ENCODE measurements at regions not wholly inside any gene's neighbourhood (a gene's known extent, or its start where the extent isn't known, plus 50 kb on each side); places are given as distances from the start of the nearest gene placed in this dataset.

DNA sequence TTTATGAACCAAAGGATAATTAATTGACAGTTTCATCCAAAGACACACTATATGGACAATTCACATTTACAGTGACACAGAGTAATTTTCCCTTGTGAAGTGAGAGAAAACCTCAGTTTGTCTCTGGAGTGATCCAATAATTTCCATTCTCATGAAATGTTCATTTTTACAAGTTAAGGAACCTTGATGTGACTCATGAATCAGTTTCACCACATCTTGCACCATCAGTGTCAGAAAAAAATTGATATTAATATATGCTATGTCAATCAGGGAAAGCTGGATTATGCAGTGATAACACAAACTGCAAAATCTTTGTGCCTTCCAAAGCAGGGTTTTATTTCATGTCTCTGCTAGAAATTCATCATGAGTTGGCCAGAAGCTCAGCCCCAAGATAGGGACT is 348.1 kb downstream of the ARPP21 start:
- Histone ChIP-seq H3K4me3 (ENCODE audit: low read length) (no peak overlapping the region), H3K27ac (ENCODE audit: low read depth, low read length) (no peak overlapping the region), H3K4me1 (ENCODE audit: insufficient read depth, low read length) (no peaks in the 10 kb centered on the region), H3K36me3 (ENCODE audit: insufficient read depth, low read length) (no peaks in the 10 kb centered on the region), H3K9ac (ENCODE audit: low read depth, low read length) (no peak overlapping the region), H3K27me3 (ENCODE audit: insufficient read depth, low read length) (no peaks in the 10 kb centered on the region), H3K9me3 (ENCODE audit: insufficient read depth, low read depth, low read length) (no peaks in the 10 kb centered on the region)

GRCh38 chr3:35992041-35992440 is 352.7 kb downstream of the ARPP21 start:
- no peaks in the 10 kb centered on the region for H3K27me3 ChIP-seq (ENCODE audit: insufficient read depth, low read length)
- no peak overlapping the region for H3K27ac ChIP-seq (ENCODE audit: low read depth, low read length)
- H3K9ac ChIP-seq (ENCODE audit: low read depth, low read length): no peak overlapping the region
- no peaks in the 10 kb centered on the region for H3K4me1 ChIP-seq (ENCODE audit: insufficient read depth, low read length)
- H3K36me3 ChIP-seq (ENCODE audit: insufficient read depth, low read length): no peaks in the 10 kb centered on the region
- WGBS: 90% methylated on average over 2 of the region's 2 CpGs
- H3K4me3 ChIP-seq (ENCODE audit: low read length): no peak overlapping the region
- no peaks in the 10 kb centered on the region for H3K9me3 ChIP-seq (ENCODE audit: insufficient read depth, low read depth, low read length)

- Histone ChIP-seq H3K36me3 (ENCODE audit: insufficient read depth, low read length) (no peaks in the 10 kb centered on the region), H3K4me3 (ENCODE audit: low read length) (no peak overlapping the region), H3K27me3 (ENCODE audit: insufficient read depth, low read length) (no peaks in the 10 kb centered on the region), H3K27ac (ENCODE audit: low read depth, low read length) (no peak overlapping the region), H3K4me1 (ENCODE audit: insufficient read depth, low read length) (no peaks in the 10 kb centered on the region), H3K9me3 (ENCODE audit: insufficient read depth, low read depth, low read length) (peaks cover 16% of the 10 kb centered on the region), H3K9ac (ENCODE audit: low read depth, low read length) (no peak overlapping the region)
- 97% methylated on average over 2 of the region's 2 CpGs for WGBS
Measured at GRCh38 chr3:36011791-36012190, 368.5 kb upstream of the STAC start.

DNA sequence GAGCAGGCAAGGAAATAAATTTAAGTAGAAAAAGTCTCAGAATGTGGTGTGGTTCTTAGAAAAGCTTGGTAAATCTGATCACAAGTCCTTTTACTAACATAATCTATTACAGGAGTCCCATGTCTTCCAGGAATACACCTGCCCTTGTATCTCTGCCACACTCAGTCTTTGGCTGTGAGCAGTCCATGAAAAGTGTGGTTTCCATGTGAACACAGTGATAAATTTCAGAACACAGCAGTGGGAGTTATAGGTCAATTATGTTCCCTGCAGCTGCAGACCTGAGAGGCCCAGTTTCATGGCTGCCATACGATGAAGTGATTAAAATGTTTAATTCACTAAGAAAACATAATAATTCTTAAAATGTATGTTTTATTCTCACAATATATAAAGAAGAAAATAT is 366.9 kb upstream of the STAC start:
- WGBS: no CpG with 5 or more reads among the region's 1 CpG
- no peaks in the 10 kb centered on the region for H3K36me3 ChIP-seq (ENCODE audit: insufficient read depth, low read length)
- no peaks in the 10 kb centered on the region for H3K4me1 ChIP-seq (ENCODE audit: insufficient read depth, low read length)
- peaks cover 5% of the 10 kb centered on the region for H3K9me3 ChIP-seq (ENCODE audit: insufficient read depth, low read depth, low read length)
- H3K27me3 ChIP-seq (ENCODE audit: insufficient read depth, low read length): no peaks in the 10 kb centered on the region
- H3K27ac ChIP-seq (ENCODE audit: low read depth, low read length): no peak overlapping the region
- H3K9ac ChIP-seq (ENCODE audit: low read depth, low read length): no peak overlapping the region
- H3K4me3 ChIP-seq (ENCODE audit: low read length): no peak overlapping the region

GRCh38 chr3:36025232-36025631 is 355.1 kb upstream of the STAC start:
- no CpG with 5 or more reads among the region's 3 CpGs for WGBS
- Histone ChIP-seq H3K36me3 (ENCODE audit: insufficient read depth, low read length) (no peaks in the 10 kb centered on the region), H3K27ac (ENCODE audit: low read depth, low read length) (no peak overlapping the region), H3K9me3 (ENCODE audit: insufficient read depth, low read depth, low read length) (no peaks in the 10 kb centered on the region), H3K4me3 (ENCODE audit: low read length) (no peak overlapping the region), H3K9ac (ENCODE audit: low read depth, low read length) (no peak overlapping the region), H3K4me1 (ENCODE audit: insufficient read depth, low read length) (no peaks in the 10 kb centered on the region), H3K27me3 (ENCODE audit: insufficient read depth, low read length) (no peaks in the 10 kb centered on the region)

DNA sequence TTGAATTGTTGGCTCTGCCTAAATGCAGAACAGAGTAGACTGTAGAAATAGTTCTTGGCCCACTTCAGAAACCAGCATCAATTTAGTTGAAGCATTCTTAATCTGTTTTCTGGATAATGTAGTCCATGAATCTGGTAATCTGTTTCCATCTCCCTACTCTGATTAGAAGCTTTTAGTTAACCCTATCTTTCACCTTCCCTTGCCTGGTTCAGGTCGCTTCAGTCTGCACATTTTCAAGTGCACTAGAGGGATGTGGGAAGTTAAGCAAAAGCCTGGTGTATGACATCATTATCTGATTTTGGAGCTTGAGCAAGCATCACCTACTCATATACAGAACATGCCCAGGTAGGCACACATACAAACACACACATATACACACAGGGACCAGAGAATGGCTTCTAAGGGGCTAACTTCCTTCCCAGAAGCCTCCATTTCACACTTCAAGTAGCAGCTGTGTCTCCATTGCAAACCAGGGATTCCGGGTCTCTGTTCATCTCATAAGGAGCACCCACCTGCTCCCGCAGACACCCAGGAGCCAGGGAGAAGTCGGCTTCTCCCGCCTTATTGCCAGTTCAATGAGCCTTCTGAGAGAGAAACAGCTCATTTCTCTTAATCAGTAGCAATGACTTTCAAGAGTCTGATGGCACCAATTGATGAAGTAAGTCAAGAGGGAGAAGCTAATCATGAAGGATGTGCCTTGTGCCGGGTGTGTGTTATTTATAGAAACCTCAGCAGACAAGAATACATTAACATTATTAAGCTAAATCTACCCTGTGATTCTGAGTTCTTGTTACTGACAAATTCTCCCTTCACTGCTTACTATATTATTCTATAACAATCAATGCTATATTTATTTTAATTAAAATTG is 347.9 kb upstream of the STAC start:
- 98% methylated on average over 5 of the region's 6 CpGs for WGBS
- Histone ChIP-seq H3K27ac (ENCODE audit: low read depth, low read length) (no peak overlapping the region), H3K36me3 (ENCODE audit: insufficient read depth, low read length) (no peaks in the 10 kb centered on the region), H3K9ac (ENCODE audit: low read depth, low read length) (no peak overlapping the region), H3K9me3 (ENCODE audit: insufficient read depth, low read depth, low read length) (0 out of 2 replicates have a peak, but pooled peaks cover 2% of the 10 kb centered on the region), H3K4me3 (ENCODE audit: low read length) (no peak overlapping the region), H3K27me3 (ENCODE audit: insufficient read depth, low read length) (no peaks in the 10 kb centered on the region), H3K4me1 (ENCODE audit: insufficient read depth, low read length) (no peaks in the 10 kb centered on the region)

GRCh38 chr3:36058404-36059030 is 321.8 kb upstream of the STAC start:
- Histone ChIP-seq H3K27me3 (ENCODE audit: insufficient read depth, low read length) (no peaks in the 10 kb centered on the region), H3K36me3 (ENCODE audit: insufficient read depth, low read length) (no peaks in the 10 kb centered on the region)

GRCh38 chr3:36060950-36061349 is 319.4 kb upstream of the STAC start:
- H3K9me3 ChIP-seq (ENCODE audit: insufficient read depth, low read depth, low read length): no peaks in the 10 kb centered on the region
- H3K4me1 ChIP-seq (ENCODE audit: insufficient read depth, low read length): no peaks in the 10 kb centered on the region
- no peak overlapping the region for H3K9ac ChIP-seq (ENCODE audit: low read depth, low read length)
- H3K4me3 ChIP-seq (ENCODE audit: low read length): no peak overlapping the region
- WGBS: 96% methylated on average over 5 of the region's 5 CpGs
- H3K27me3 ChIP-seq (ENCODE audit: insufficient read depth, low read length): no peaks in the 10 kb centered on the region
- no peak overlapping the region for H3K27ac ChIP-seq (ENCODE audit: low read depth, low read length)
- H3K36me3 ChIP-seq (ENCODE audit: insufficient read depth, low read length): no peaks in the 10 kb centered on the region

More at GRCh38 chr3:36058404-36059030, 321.8 kb upstream of the STAC start:
- no peaks in the 10 kb centered on the region for H3K4me1 ChIP-seq (ENCODE audit: insufficient read depth, low read length)
- peaks cover 8% of the 10 kb centered on the region for H3K9me3 ChIP-seq (ENCODE audit: insufficient read depth, low read depth, low read length)
- H3K27ac ChIP-seq (ENCODE audit: low read depth, low read length): no peak overlapping the region
- no peak overlapping the region for H3K4me3 ChIP-seq (ENCODE audit: low read length)
- no peak overlapping the region for H3K9ac ChIP-seq (ENCODE audit: low read depth, low read length)

GRCh38 chr3:36063992-36064391 is 316.3 kb upstream of the STAC start:
- H3K27me3 ChIP-seq (ENCODE audit: insufficient read depth, low read length): no peaks in the 10 kb centered on the region
- H3K36me3 ChIP-seq (ENCODE audit: insufficient read depth, low read length): no peaks in the 10 kb centered on the region
- H3K4me1 ChIP-seq (ENCODE audit: insufficient read depth, low read length): no peaks in the 10 kb centered on the region
- no peaks in the 10 kb centered on the region for H3K9me3 ChIP-seq (ENCODE audit: insufficient read depth, low read depth, low read length)
- no peak overlapping the region for H3K4me3 ChIP-seq (ENCODE audit: low read length)
- no peak overlapping the region for H3K27ac ChIP-seq (ENCODE audit: low read depth, low read length)
- no peak overlapping the region for H3K9ac ChIP-seq (ENCODE audit: low read depth, low read length)
- no CpG with 5 or more reads among the region's 2 CpGs for WGBS

DNA sequence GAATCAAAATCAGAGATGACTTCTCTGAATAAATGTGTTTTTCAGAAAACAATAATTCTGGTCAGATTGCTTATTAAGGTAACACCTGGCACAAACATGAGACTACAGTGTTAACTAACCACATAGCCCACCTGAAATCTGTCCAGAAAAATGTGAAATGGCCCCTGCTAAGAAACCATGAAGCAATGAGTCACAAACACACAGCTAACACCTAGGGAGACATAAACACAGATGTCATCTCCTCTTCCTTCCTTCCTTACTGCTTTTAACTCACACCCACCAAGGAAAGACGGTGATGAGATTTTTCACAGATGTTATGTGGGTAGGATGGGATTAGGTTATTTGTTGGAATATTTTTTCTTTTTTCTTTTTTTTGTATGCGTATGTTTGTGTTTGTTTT is 315.0 kb upstream of the STAC start:
- Histone ChIP-seq H3K27me3 (ENCODE audit: insufficient read depth, low read length) (no peaks in the 10 kb centered on the region), H3K4me3 (ENCODE audit: low read length) (no peak overlapping the region), H3K9ac (ENCODE audit: low read depth, low read length) (no peak overlapping the region), H3K27ac (ENCODE audit: low read depth, low read length) (no peak overlapping the region), H3K4me1 (ENCODE audit: insufficient read depth, low read length) (no peaks in the 10 kb centered on the region), H3K36me3 (ENCODE audit: insufficient read depth, low read length) (no peaks in the 10 kb centered on the region), H3K9me3 (ENCODE audit: insufficient read depth, low read depth, low read length) (no peaks in the 10 kb centered on the region)
- WGBS: no CpG with 5 or more reads among the region's 2 CpGs

- 94% methylated on average over 3 of the region's 3 CpGs for WGBS
- no peak overlapping the region for H3K27ac ChIP-seq (ENCODE audit: low read depth, low read length)
- no peaks in the 10 kb centered on the region for H3K4me1 ChIP-seq (ENCODE audit: insufficient read depth, low read length)
- H3K36me3 ChIP-seq (ENCODE audit: insufficient read depth, low read length): no peaks in the 10 kb centered on the region
- no peaks in the 10 kb centered on the region for H3K9me3 ChIP-seq (ENCODE audit: insufficient read depth, low read depth, low read length)
- no peak overlapping the region for H3K9ac ChIP-seq (ENCODE audit: low read depth, low read length)
- no peak overlapping the region for H3K4me3 ChIP-seq (ENCODE audit: low read length)
- H3K27me3 ChIP-seq (ENCODE audit: insufficient read depth, low read length): no peaks in the 10 kb centered on the region
Measured at GRCh38 chr3:36075491-36075890, 304.8 kb upstream of the STAC start.

Measured in HUES64 (cell line).